Ishikawa (cell line): ENCODE measurements at regions not wholly inside any gene's neighbourhood (a gene's known extent, or its start where the extent isn't known, plus 50 kb on each side); places are given as distances from the start of the nearest gene placed in this dataset.

ENCODE experiments used
- CEBPB ChIP-seq: IDR thresholded peaks from 2 replicates; pipeline ENCODE4 v1.6.1; 2012
- CREB1 ChIP-seq: IDR thresholded peaks from 2 replicates; pipeline ENCODE4 v1.6.1; 2012; ENCODE audit warnings: low read depth
- EGR1 ChIP-seq: IDR thresholded peaks from 2 replicates; pipeline ENCODE4 v1.6.1; 2012
- EP300 ChIP-seq: IDR thresholded peaks from 2 replicates; pipeline ENCODE4 v1.6.1; 2012; ENCODE audit warnings: borderline replicate concordance
- FOXM1 ChIP-seq: IDR thresholded peaks from 2 replicates; pipeline ENCODE4 v1.6.1; 2012; ENCODE audit warnings: low read depth, borderline replicate concordance
- NFIC ChIP-seq: IDR thresholded peaks from 2 replicates; pipeline ENCODE4 v1.6.1; 2012
- RAD21 ChIP-seq: IDR thresholded peaks from 2 replicates; pipeline ENCODE4 v1.6.1; 2012; ENCODE audit warnings: low read depth
- TAF1 ChIP-seq: IDR thresholded peaks from 2 replicates; pipeline ENCODE4 v1.6.1; 2012; ENCODE audit warnings: low read depth, mild to moderate bottlenecking
- TCF12 ChIP-seq: IDR thresholded peaks from 2 replicates; pipeline ENCODE4 v1.6.1; 2012; ENCODE audit warnings: low read depth
- TEAD4 ChIP-seq: IDR thresholded peaks from 2 replicates; pipeline ENCODE4 v1.6.1; 2012
- YY1 ChIP-seq: IDR thresholded peaks from 2 replicates; pipeline ENCODE4 v1.6.1; 2012; ENCODE audit warnings: low read depth
- ZBTB7A ChIP-seq: IDR thresholded peaks from 2 replicates; pipeline ENCODE4 v1.6.1; 2012; ENCODE audit warnings: low read depth
- TF ChIP-seq, protein P1 (sequence below): IDR thresholded peaks from 2 replicates; pipeline ENCODE4 v1.6.1; 2012; ENCODE audit warnings: low read depth, mild to moderate bottlenecking
- TF ChIP-seq, protein P2 (sequence below): IDR thresholded peaks from 2 replicates; pipeline ENCODE4 v1.6.1; 2012
- TF ChIP-seq, protein P3 (sequence below): IDR thresholded peaks from 2 replicates; pipeline ENCODE4 v1.6.1; 2012

DNA sequence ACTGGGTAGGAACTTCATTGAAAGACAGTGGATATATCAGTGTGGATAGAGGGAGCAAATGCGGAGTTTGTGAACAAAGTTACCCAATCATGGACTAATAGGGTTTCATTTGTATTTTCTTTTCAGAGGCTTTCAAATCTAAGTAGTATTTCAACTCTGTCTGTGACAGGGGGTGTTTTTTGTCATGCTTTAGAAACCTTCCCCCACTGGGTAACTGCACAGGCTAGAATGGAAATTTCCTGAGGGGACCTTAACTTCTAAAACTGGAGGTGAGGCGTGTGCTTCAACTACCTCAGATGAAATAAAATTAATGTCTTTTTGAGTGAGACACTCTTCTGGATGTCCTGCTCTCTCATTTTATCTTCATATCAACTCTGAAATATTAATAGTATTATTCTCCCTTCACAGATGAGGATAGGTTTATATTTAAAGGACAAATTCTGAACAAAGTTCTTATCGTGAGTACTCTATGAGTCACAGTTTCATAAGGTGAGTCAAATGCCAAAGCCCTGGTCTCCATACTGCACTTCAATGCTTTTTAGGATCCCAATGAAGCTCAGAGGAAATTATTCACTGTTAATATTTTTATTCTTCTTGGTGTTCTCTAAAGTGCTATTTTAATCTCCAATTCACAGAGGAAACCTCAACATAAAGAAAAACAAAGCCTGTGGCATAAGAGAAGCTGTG is 770.6 kb downstream of the CCSER2 start:
- TF ChIP-seq EGR1 (no peak), RAD21 (no peak), YY1 (no peak), EP300 (no peak), TAF1 (no peak), ZBTB7A (no peak), FOXM1 (no peak), CREB1 (no peak), TEAD4 (no peak), CEBPB (no peak), TCF12 (no peak), NFIC (no peak)
- TF ChIP-seq, protein P1, sequence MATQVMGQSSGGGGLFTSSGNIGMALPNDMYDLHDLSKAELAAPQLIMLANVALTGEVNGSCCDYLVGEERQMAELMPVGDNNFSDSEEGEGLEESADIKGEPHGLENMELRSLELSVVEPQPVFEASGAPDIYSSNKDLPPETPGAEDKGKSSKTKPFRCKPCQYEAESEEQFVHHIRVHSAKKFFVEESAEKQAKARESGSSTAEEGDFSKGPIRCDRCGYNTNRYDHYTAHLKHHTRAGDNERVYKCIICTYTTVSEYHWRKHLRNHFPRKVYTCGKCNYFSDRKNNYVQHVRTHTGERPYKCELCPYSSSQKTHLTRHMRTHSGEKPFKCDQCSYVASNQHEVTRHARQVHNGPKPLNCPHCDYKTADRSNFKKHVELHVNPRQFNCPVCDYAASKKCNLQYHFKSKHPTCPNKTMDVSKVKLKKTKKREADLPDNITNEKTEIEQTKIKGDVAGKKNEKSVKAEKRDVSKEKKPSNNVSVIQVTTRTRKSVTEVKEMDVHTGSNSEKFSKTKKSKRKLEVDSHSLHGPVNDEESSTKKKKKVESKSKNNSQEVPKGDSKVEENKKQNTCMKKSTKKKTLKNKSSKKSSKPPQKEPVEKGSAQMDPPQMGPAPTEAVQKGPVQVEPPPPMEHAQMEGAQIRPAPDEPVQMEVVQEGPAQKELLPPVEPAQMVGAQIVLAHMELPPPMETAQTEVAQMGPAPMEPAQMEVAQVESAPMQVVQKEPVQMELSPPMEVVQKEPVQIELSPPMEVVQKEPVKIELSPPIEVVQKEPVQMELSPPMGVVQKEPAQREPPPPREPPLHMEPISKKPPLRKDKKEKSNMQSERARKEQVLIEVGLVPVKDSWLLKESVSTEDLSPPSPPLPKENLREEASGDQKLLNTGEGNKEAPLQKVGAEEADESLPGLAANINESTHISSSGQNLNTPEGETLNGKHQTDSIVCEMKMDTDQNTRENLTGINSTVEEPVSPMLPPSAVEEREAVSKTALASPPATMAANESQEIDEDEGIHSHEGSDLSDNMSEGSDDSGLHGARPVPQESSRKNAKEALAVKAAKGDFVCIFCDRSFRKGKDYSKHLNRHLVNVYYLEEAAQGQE, result no peak
- TF ChIP-seq, protein P2, sequence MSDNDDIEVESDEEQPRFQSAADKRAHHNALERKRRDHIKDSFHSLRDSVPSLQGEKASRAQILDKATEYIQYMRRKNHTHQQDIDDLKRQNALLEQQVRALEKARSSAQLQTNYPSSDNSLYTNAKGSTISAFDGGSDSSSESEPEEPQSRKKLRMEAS, result no peak
- TF ChIP-seq, protein P3, sequence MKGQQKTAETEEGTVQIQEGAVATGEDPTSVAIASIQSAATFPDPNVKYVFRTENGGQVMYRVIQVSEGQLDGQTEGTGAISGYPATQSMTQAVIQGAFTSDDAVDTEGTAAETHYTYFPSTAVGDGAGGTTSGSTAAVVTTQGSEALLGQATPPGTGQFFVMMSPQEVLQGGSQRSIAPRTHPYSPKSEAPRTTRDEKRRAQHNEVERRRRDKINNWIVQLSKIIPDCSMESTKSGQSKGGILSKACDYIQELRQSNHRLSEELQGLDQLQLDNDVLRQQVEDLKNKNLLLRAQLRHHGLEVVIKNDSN, result no peak

DNA sequence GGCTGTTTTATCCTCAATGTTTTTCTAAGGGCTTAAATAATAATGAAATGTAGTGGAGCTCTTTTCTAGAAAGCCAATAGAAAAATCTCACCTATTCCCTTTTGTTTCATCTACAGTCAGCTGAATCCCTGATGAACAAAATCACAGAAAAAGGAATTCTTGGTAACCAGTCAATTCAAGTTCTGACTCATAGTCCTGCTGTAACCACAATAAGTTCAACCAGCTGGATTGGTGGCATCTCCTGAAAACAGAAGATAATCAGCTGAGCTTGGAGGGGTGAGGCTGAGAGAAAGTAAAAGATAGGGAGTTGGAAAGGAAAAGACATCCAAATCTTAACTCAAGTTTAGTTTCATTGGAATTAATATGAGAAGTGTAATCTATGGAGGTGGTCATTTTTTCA is 772.1 kb downstream of the CCSER2 start:
- TF ChIP-seq YY1 (no peak), TAF1 (no peak), NFIC (no peak)
- TF ChIP-seq, protein P3, result no peak

DNA sequence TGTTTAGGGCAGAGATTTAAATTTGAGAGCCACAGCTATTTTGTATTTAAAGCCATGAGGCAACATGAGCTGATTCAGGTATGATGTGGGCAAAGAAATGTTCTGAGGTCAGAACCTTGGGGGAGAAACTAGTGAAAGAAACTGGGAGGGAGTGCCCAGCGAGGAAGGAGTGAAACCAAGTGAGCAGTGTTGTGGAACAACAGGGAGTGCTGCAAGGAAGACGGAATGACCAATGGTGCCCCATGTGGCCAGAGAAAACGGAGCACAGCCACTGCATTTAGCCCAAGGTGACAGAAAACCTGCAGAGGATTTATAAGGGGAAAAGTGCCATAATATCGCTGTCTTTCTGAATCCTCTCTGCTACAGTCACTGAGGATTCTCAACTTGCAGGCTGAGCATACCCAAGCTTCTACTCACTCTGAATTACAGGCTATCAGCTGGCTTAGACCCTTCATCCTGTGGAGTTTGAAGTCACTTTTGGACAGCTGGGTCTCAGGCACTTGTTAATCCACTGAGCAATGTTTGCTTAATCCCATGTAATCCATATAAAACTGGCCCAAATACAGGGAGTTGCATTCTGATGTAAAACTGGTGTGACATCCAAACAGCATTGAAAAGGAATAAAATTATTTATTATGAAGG is 777.3 kb downstream of the CCSER2 start:
- TF ChIP-seq FOXM1 (no peak), TCF12 (no peak), CEBPB (no peak), RAD21 (no peak), EGR1 (no peak), CREB1 (no peak), TEAD4 (no peak), TAF1 (no peak), YY1 (no peak)
- TF ChIP-seq, protein P3, result no peak
- TF ChIP-seq, protein P2, result no peak
- TF ChIP-seq, protein P1, result no peak

DNA sequence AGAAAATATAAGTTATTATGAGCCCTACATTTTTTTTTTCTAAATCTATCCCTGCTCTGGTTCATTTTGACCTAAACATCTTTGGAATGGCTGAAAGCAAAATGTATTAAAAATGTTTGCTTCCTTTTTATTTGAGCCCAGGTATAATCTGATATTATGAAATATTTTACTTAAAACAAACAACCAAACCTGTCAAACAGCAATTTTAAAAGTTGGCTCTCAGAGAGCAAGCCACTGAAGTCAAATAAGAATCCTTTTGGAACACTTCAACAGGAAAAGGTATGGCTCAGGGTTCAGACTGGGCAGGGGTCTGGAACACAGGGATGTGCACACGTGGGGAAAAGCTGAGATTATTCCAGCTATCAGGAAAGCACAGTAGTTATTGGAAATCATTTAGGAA is 782.9 kb downstream of the CCSER2 start:
- no peak for TF ChIP-seq TCF12
- TF ChIP-seq ZBTB7A, result no peak
- TF ChIP-seq EGR1, result no peak
- TF ChIP-seq FOXM1, result no peak
- TF ChIP-seq YY1, result no peak
- no peak for TF ChIP-seq TAF1
- TF ChIP-seq CEBPB, result no peak
- TF ChIP-seq, protein P3, result no peak
- TF ChIP-seq EP300, result no peak

DNA sequence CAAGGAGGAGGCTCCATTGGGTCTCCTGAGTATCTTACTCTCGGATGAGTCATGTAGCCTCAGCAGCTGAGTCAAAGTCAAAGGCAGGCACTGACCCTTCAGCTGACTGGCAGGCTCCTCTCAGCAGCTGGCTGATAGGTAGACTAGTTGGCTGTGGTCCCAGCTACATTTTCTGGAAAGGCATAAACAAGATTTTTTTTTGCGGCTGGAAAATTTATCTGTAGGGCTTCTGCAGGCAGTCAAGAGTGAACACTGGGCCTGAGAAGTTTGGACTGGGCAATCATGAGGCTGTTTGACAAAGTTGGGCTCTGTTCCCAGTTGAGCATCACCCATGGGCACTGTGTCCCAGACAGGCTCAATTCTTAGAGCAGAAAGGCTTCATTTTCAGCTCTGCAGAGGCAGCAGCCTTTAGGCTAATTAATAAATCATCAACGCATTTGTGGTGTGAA is 796.2 kb downstream of the CCSER2 start:
- TF ChIP-seq NFIC (no peak), EP300 (no peak), RAD21 (no peak), CEBPB (no peak), FOXM1 (no peak), ZBTB7A (no peak), YY1 (no peak), EGR1 (no peak), TEAD4 (no peak), TAF1 (no peak), CREB1 (no peak), TCF12 (no peak)
- TF ChIP-seq, protein P1, result no peak
- TF ChIP-seq, protein P3, result no peak
- TF ChIP-seq, protein P2, result no peak
